GM12878 (cell line): ENCODE measurements at regions not wholly inside any gene's neighbourhood (a gene's known extent, or its start where the extent isn't known, plus 50 kb on each side); places are given as distances from the start of the nearest gene placed in this dataset.

Experiments used
- ATAC-seq: fragments of 200-7000 bp; cut with Tn5 transposase; 3 replicates; pipeline ENCODE4 v1.9.1; 2020; ENCODE audit warnings: mild to moderate bottlenecking, moderate library complexity
- BruUV-seq: library from RNA; stranded (reverse); fragments of 400-500 nt; replicated peaks from 2 replicates; lab custom pipeline; 2021; lab: Mats Ljungman, UMichigan
- CTCF ChIA-PET: fragments of 300-600 bp; sonication (Branson Sonifier 250); formaldehyde crosslinking; extraction: SDS; loops from one replicate; lab custom pipeline; 2021; ENCODE audit warnings: inconsistent platforms; lab: Yijun Ruan, JAX
- POLR2A ChIA-PET: fragments of 350-600 bp; formaldehyde crosslinking; extraction: SDS; loops from one replicate; lab custom pipeline; 2021; ENCODE audit warnings: inconsistent platforms; lab: Charles Lee
- RAD21 ChIA-PET: fragments of 300-600 bp; sonication (Branson Sonifier 250); formaldehyde crosslinking; loops from one replicate; lab custom pipeline; 2023; ENCODE audit warnings: antibody characterized with exemption; ENCODE audit not compliant: unreplicated experiment; lab: Charles Lee
- SMC1A ChIA-PET: fragments of 300-600 bp; sonication (Branson Sonifier 250); formaldehyde crosslinking; loops from one replicate; lab custom pipeline; 2023; ENCODE audit not compliant: unreplicated experiment, uncharacterized antibody; lab: Charles Lee
- DNase-seq: peaks from one replicate; pipeline ENCODE4 v3.0.0-alpha.2; 2011; ENCODE audit warnings: low read depth, low spot score
- FAIRE-seq: peaks from 3 replicates; lab custom pipeline; 2011; peaks lifted over from hg19 to GRCh38; lab: Jason Lieb, UNC
- H2AFZ ChIP-seq: 2 replicates; pipeline ENCODE4 v1.6.0; 2011; ENCODE audit warnings: low read depth, low read length, control low read depth; ENCODE audit not compliant: control insufficient read depth
- H3K27ac ChIP-seq: 2 replicates; pipeline ENCODE4 v1.5.1; 2011; ENCODE audit warnings: control low read depth; ENCODE audit not compliant: control insufficient read depth, insufficient read depth
- H3K27me3 ChIP-seq, 2 experiments: replicated peaks in 1 of 2; 2 replicates each; pipeline versions ENCODE4 v1.6.0 to v1.6.1; 2011; ENCODE audit warnings: low read length in 1 of 2; ENCODE audit not compliant: control insufficient read depth in 2 of 2, insufficient read depth in 2 of 2
- H3K36me3 ChIP-seq, 2 experiments: 2 replicates each; pipeline ENCODE4 v1.5.1; 2011; ENCODE audit warnings: low read length in 1 of 2; ENCODE audit not compliant: control insufficient read depth in 2 of 2, insufficient read depth in 2 of 2
- H3K4me1 ChIP-seq: 2 replicates; pipeline ENCODE4 v1.6.1; 2011; ENCODE audit warnings: mild to moderate bottlenecking, low read length, moderate library complexity, mixed read lengths; ENCODE audit not compliant: control insufficient read depth, insufficient read depth
- H3K4me2 ChIP-seq: 2 replicates; pipeline ENCODE4 v1.6.0; 2011; ENCODE audit warnings: control low read depth; ENCODE audit not compliant: control insufficient read depth, insufficient read depth
- H3K4me3 ChIP-seq: fragments of 200-600 bp; sonication (generic); 2 replicates; pipeline ENCODE4 v1.5.1; 2016
- H3K79me2 ChIP-seq: 2 replicates; pipeline ENCODE4 v1.6.0; 2011; ENCODE audit warnings: low read length; ENCODE audit not compliant: control insufficient read depth, insufficient read depth
- H3K9ac ChIP-seq: 2 replicates; pipeline ENCODE4 v1.8.0; 2011; ENCODE audit warnings: low read length, control low read depth, mixed read lengths; ENCODE audit not compliant: control insufficient read depth, insufficient read depth
- H3K9me3 ChIP-seq: replicated peaks from 3 replicates; pipeline ENCODE4 v1.5.1; 2011; ENCODE audit warnings: mild to moderate bottlenecking, low read length; ENCODE audit not compliant: control insufficient read depth, insufficient read depth
- H4K20me1 ChIP-seq: 2 replicates; pipeline ENCODE4 v1.6.0; 2011; ENCODE audit not compliant: control insufficient read depth, insufficient read depth
- ATF2 ChIP-seq: IDR thresholded peaks from 2 replicates; pipeline ENCODE4 v1.6.1; 2012; ENCODE audit warnings: low read length, inconsistent platforms
- BCL11A ChIP-seq: IDR thresholded peaks from 2 replicates; pipeline ENCODE4 v1.6.1; 2011; ENCODE audit warnings: low read depth, low read length
- CHD2 ChIP-seq: IDR thresholded peaks from 2 replicates; pipeline ENCODE4 v1.6.1; 2011; ENCODE audit warnings: low read depth, low read length, improper control_type of control experiment, borderline replicate concordance
- CUX1 ChIP-seq: IDR thresholded peaks from 2 replicates; pipeline ENCODE4 v1.6.1; 2012; ENCODE audit warnings: improper control_type of control experiment, low read depth, low read length; ENCODE audit not compliant: insufficient replicate concordance
- IRF5 ChIP-seq: fragments of 450-650 bp; IDR thresholded peaks from 2 replicates; pipeline ENCODE4 v1.6.1; 2017; ENCODE audit warnings: borderline replicate concordance
- JUND ChIP-seq: IDR thresholded peaks from 2 replicates; pipeline ENCODE4 v1.6.1; 2012; ENCODE audit warnings: low read depth, mild to moderate bottlenecking, low read length, improper control_type of control experiment, moderate library complexity
- KAT2A ChIP-seq: conservative IDR thresholded peaks from 2 replicates; pipeline ENCODE4 v1.6.1; 2011; ENCODE audit warnings: low read depth, low read length; ENCODE audit not compliant: control insufficient read depth
- NFXL1 ChIP-seq: fragments of 450-650 bp; IDR thresholded peaks from 2 replicates; pipeline ENCODE4 v1.6.1; 2017; ENCODE audit warnings: antibody characterized with exemption, mild to moderate bottlenecking, borderline replicate concordance
- NR2F1 ChIP-seq: fragments of 450-650 bp; conservative IDR thresholded peaks from 2 replicates; pipeline ENCODE4 v1.6.1; 2017; ENCODE audit warnings: mild to moderate bottlenecking
- SIN3A ChIP-seq: IDR thresholded peaks from 2 replicates; pipeline ENCODE4 v1.6.1; 2012; ENCODE audit warnings: low read depth, low read length, improper control_type of control experiment
- TCF3 ChIP-seq: IDR thresholded peaks from 2 replicates; pipeline ENCODE4 v1.6.1; 2012; ENCODE audit warnings: low read depth, mild to moderate bottlenecking, low read length, borderline replicate concordance; ENCODE audit not compliant: insufficient read depth
- TCF7 ChIP-seq: IDR thresholded peaks from 2 replicates; pipeline ENCODE4 v1.6.1; 2014; ENCODE audit warnings: antibody characterized with exemption, borderline replicate concordance
- WGBS: methylation state at CpG from one replicate; pipeline ENCODE4 v1.1.6; 2016; ENCODE audit warnings: low lambda C conversion rate; ENCODE audit not compliant: insufficient replicate concordance, insufficient coverage; ENCODE audit errors: missing lambda C conversion rate; 5-methylcytosine and 5-hydroxymethylcytosine counted together
- in situ Hi-C: fragments of 300-500 bp; cut with MboI; formaldehyde crosslinking; loops from 9 replicates; pipeline ENCODE4 v1.14.3; 2018; ENCODE audit warnings: mixed read lengths
- intact Hi-C: fragments of 100-400 bp; cut with micrococcal nuclease; formaldehyde crosslinking; loops from one replicate; pipeline ENCODE4 v1.14.2; 2022; ENCODE audit not compliant: unreplicated experiment

- TF ChIP-seq BCL11A: no peak
- no peak for TF ChIP-seq SIN3A
- TF ChIP-seq NFXL1: no peak
- no peak for TF ChIP-seq TCF7
- TF ChIP-seq, all 136 proteins: peak for 0
Measured at GRCh38 chr15:62437753-62438152, 272.7 kb upstream of the C2CD4B start (continued).

- H3K9ac ChIP-seq: no peak overlapping the region
- H4K20me1 ChIP-seq: no peaks in the 10 kb centered on the region
- no peaks in the 10 kb centered on the region for H3K4me1 ChIP-seq
- no peak overlapping the region for H3K27ac ChIP-seq
- BruUV-seq: no TSS peak
- WGBS: 14% methylated on average over 5 of the region's 5 CpGs
- CTCF ChIA-PET: no interaction called here
- DNase-seq: no peak
- TF ChIP-seq CHD2: no peak
- no peak for TF ChIP-seq JUND
- no peak for TF ChIP-seq TCF3
- no peak for TF ChIP-seq ATF2
- TF ChIP-seq KAT2A: no peak
- no peak for TF ChIP-seq NR2F1
- no peak for TF ChIP-seq IRF5
- no peak for TF ChIP-seq CUX1
- POLR2A ChIA-PET: no interaction called here
- in situ Hi-C loops: no loop called here
- H3K79me2 ChIP-seq: no peaks in the 10 kb centered on the region
- FAIRE-seq: no peak
- no peaks in the 10 kb centered on the region; a peak in 1 of 4 replicates for H3K27me3 ChIP-seq
- intact Hi-C loops: no loop called here
- RAD21 ChIA-PET: no interaction called here
- H3K36me3 ChIP-seq: no peaks in the 10 kb centered on the region
- H3K4me2 ChIP-seq: no peak overlapping the region
- no peak overlapping the region for H3K4me3 ChIP-seq
- no peaks in the 10 kb centered on the region for H3K9me3 ChIP-seq
- SMC1A ChIA-PET: no interaction called here
- no peak overlapping the region for H2AFZ ChIP-seq
- ATAC-seq: no peak
Measured at GRCh38 chr15:62439543-62440016, 274.5 kb upstream of the C2CD4B start.
